Activated T-cell treated with anti-CD3 and anti-CD28 coated beads, Interleukin-2, amount 50 U/mL, for 72 hours (primary cell): ENCODE measurements at regions not wholly inside any gene's neighbourhood (a gene's known extent, or its start where the extent isn't known, plus 50 kb on each side); places are given as distances from the start of the nearest gene placed in this dataset.
"Not testable (repeated sequence)": the region's sequence is repeated elsewhere in the genome, so short reads cannot be mapped to it uniquely, and the experiment has no call there.

ENCODE experiments used
- ATAC-seq, 2 donors: fragments of 150-1000 bp; cut with Tn5 transposase; replicated peaks in 1 of 2; 2 replicates each; pipeline ENCODE4 v1.10.0; 2021; ENCODE audit warnings: moderate library complexity in 2 of 2, mild to moderate bottlenecking in 1 of 2
- DNase-seq, 2 donors: peaks; one replicate each; pipeline ENCODE4 v3.0.0; 2021 to 2022; ENCODE audit warnings: mixed read lengths in 1 of 2
- H3K27ac Mint-ChIP-seq: one replicate; pipeline ENCODE4 v1.8.0; 2022; ENCODE audit warnings: mild to moderate bottlenecking, moderate library complexity, mixed read lengths
- H3K27me3 Mint-ChIP-seq: one replicate; pipeline ENCODE4 v1.8.0; 2022; ENCODE audit warnings: low read depth, mixed read lengths
- H3K36me3 Mint-ChIP-seq, 2 donors: one replicate each; pipeline ENCODE4 v1.8.0; 2022; ENCODE audit warnings: mixed read lengths in 2 of 2, mild to moderate bottlenecking in 1 of 2; ENCODE audit not compliant: insufficient read depth in 2 of 2
- H3K4me1 Mint-ChIP-seq: one replicate; pipeline ENCODE4 v1.8.0; 2022; ENCODE audit warnings: low read depth, mixed read lengths
- H3K4me3 Mint-ChIP-seq, 2 donors: one replicate each; pipeline ENCODE4 v1.8.0; 2022; ENCODE audit warnings: mild to moderate bottlenecking in 2 of 2, mixed read lengths in 2 of 2, moderate library complexity in 2 of 2
- H3K9me3 Mint-ChIP-seq, 2 donors: one replicate each; pipeline ENCODE4 v1.8.0; 2022; ENCODE audit warnings: mixed read lengths in 2 of 2

- H3K36me3 Mint-ChIP-seq, result no peaks in the 10 kb centered on the region
- ATAC-seq, result no peak
- no peak overlapping the region for H3K4me3 Mint-ChIP-seq
Measured at GRCh38 chr6:27854421-27854820, 57.8 kb downstream of the OR2B2 start.

DNA sequence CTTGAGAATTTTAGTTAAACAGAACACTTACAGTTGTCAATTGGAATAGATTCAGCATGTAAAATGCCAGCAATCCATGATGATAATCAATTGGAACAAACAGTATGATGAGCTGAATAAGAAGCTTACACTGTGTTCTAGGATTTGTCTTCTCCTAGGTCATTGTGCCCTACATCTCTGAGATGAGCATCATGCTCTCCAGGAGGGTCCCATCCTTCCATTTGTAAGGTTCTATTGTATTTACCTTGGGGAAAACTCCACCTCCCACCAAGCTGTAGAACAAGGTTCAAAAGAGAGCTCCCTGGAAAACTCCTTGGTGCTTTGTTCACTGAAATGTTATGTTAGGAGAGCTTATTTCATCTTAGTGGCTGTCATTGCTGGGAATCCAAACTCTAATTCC, 60.8 kb downstream of the OR2B2 start:
- no peak overlapping the region for H3K4me3 Mint-ChIP-seq
- H3K36me3 Mint-ChIP-seq, result no peaks in the 10 kb centered on the region
- no peaks in the 10 kb centered on the region for H3K4me1 Mint-ChIP-seq
- ATAC-seq, result no peak
- no peak for DNase-seq
- H3K27ac Mint-ChIP-seq, result no peak overlapping the region
- peaks cover 8% of the 10 kb centered on the region for H3K27me3 Mint-ChIP-seq
- H3K9me3 Mint-ChIP-seq, result no peaks in the 10 kb centered on the region

More at GRCh38 chr6:27854421-27854820, 57.8 kb downstream of the OR2B2 start:
- no peaks in the 10 kb centered on the region for H3K27me3 Mint-ChIP-seq
- H3K9me3 Mint-ChIP-seq, result no peaks in the 10 kb centered on the region
- no peak for DNase-seq
- H3K4me1 Mint-ChIP-seq, result no peaks in the 10 kb centered on the region
- H3K27ac Mint-ChIP-seq, result no peak overlapping the region

DNA sequence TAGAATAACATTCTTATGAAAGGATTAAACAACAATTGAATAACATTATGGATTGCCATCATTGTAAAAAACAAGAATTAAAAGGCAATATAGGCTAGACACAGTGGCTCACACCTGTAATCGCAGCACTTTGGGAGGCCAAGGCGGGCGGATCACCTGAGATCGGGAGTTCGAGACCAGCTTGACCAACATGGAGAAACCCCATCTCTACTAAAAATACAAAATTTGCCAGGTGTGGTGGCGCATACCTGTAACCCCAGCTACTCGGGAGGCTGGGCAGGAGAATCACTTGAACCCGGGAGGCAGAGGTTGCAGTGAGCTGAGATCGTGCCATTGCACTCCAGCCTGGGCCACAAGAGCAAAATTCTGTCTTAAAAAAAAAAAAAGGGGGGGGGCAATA, 63.2 kb downstream of the OR2B2 start:
- not testable (repeated sequence) for H3K4me1 Mint-ChIP-seq, H3K27me3 Mint-ChIP-seq, DNase-seq, H3K27ac Mint-ChIP-seq, H3K36me3 Mint-ChIP-seq, H3K4me3 Mint-ChIP-seq, H3K9me3 Mint-ChIP-seq, ATAC-seq

- Mint-ChIP-seq H3K36me3 (no peaks in the 10 kb centered on the region), H3K27ac (no peak overlapping the region), H3K27me3 (peaks cover 8% of the 10 kb centered on the region), H3K4me1 (no peaks in the 10 kb centered on the region), H3K4me3 (no peak overlapping the region), H3K9me3 (no peaks in the 10 kb centered on the region)
- DNase-seq, result no peak
- no peak for ATAC-seq
Measured at GRCh38 chr6:27847706-27848105, 64.5 kb downstream of the OR2B2 start.

- Mint-ChIP-seq H3K36me3 (peaks cover 5 to 7% of the 10 kb centered on the region in 2 donors), H3K27me3 (no peaks in the 10 kb centered on the region), H3K27ac (no peak overlapping the region), H3K4me3 (no peak overlapping the region), H3K9me3 (no peaks in the 10 kb centered on the region), H3K4me1 (peaks cover 20% of the 10 kb centered on the region)
- DNase-seq, result no peak
- ATAC-seq, result no peak
Measured at GRCh38 chr6:27840572-27840971, 71.6 kb downstream of the OR2B2 start.

DNA sequence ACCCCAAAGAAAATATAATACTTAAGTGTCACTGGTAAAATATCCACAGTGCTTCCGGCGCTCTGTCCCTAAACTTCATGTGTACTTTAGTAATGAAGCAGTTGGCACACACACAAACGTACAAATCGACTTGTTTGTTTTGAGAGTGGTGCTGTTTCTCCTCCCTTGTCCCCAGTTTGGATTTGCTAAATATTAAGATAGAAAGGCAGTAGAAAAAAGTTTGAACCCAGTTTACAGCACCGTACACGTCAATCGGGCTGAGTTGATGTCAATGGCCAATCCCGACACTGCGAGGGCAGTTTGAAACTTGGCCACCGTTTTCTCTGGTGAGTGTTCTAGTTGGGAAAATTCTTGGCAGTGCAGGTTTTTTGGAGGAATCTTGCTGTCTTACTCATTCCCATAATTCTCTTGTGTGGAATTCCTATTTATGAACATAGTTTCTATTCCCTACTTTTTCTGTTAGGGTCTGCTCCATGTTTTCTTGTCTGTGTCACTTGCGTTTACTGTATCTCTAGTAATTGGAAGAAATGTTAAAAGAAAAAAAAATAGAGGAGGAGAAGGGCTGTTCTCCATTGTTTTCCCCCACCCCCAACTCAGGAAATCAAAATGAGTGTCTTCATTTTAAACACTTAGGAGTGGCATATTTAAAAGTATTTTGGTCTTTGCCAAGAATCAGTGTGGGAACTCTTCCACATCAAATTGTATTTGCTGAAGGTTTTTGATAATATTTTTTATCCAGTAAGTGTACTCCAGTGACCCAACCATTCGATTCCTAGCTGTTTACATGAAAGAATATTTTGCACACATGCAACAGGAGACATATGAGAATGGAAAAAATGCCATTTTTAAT, 72.3 kb downstream of the OR2B2 start:
- H3K27me3 Mint-ChIP-seq, result no peaks in the 10 kb centered on the region

DNA sequence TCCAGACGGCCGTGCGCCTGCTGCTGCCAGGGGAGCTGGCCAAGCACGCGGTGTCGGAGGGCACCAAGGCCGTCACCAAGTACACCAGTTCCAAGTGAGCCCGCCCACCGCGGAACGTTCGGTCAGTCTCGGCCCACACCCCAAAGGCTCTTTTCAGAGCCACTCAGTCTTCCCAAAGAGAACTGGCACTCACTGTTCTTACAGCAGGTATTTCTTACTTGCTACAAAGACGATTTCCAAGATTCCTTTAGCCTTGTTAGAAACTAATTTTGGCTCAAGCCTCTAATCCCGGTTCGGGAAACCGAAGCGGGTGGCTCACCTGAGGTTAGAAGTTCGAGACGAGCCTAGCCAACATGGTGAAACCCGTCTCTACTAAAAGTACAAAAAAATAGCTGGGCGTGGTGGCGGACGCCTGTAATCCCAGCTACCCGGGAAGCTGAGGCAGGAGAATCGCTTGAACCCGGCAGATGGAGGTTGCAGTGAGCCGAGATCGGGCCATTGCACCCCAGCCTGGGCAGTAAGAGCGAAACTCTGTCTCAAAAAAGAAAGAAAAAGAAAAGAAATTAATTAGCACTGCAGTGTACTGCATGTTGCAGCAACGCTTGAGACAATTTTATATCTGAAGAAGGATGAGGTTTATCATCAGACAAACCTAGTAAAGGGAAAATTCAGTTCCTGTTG, 73.1 kb downstream of the OR2B2 start:
- peaks cover 31% of the 10 kb centered on the region for H3K4me1 Mint-ChIP-seq
- no peak overlapping the region for H3K27ac Mint-ChIP-seq
- ATAC-seq, result peak; percentile 1 to 3
- H3K27me3 Mint-ChIP-seq, result no peaks in the 10 kb centered on the region
- H3K36me3 Mint-ChIP-seq, result peaks cover 7% of the 10 kb centered on the region in 2 donors
- H3K9me3 Mint-ChIP-seq, result no peaks in the 10 kb centered on the region
- DNase-seq, result peak in 1 of 2 donors; percentile 9
- H3K4me3 Mint-ChIP-seq, result no peak overlapping the region

More for the DNA sequence above, 72.3 kb downstream of the OR2B2 start:
- DNase-seq (no peak), ATAC-seq (no peak)
- peaks cover 5 to 7% of the 10 kb centered on the region in 2 donors for H3K36me3 Mint-ChIP-seq
- no peaks in the 10 kb centered on the region for H3K9me3 Mint-ChIP-seq
- H3K4me3 Mint-ChIP-seq, result no peak overlapping the region
- H3K4me1 Mint-ChIP-seq, result peaks cover 26% of the 10 kb centered on the region
- no peak overlapping the region for H3K27ac Mint-ChIP-seq

DNA sequence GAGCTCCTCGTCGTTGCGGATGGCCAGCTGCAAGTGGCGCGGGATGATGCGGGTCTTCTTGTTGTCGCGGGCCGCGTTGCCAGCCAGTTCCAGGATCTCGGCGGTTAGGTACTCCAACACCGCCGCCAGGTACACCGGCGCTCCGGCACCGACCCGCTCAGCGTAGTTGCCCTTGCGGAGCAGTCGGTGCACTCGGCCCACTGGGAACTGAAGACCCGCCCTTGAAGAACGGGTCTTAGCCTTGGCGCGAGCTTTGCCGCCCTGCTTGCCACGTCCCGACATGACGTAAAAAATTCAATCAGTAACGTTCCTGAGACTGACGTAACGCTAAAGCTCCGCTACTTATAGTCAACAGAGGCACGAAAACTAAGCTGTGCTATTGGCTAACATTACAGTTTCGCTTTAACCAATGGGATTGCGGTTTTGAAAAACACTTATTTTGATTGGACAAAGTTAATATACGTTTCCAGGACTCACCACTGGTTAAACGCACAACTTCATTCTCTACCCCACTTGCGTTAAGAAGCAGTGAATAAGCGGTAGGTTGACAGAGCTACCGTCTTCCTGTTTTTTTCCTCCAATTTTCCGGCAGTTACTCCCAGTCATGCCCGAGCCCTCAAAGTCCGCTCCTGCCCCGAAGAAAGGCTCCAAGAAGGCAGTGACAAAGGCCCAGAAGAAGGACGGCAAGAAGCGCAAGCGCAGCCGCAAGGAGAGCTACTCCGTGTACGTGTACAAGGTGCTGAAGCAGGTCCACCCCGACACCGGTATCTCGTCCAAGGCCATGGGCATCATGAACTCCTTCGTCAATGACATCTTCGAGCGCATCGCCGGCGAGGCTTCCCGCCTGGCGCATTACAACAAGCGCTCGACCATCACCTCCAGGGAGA, 73.9 kb downstream of the OR2B2 start:
- ATAC-seq (peak; percentile 74 to 78), DNase-seq (peak; percentile 84 to 86)
- no peak overlapping the region for H3K27ac Mint-ChIP-seq
- H3K27me3 Mint-ChIP-seq, result no peaks in the 10 kb centered on the region
- no peak overlapping the region for H3K4me3 Mint-ChIP-seq
- H3K4me1 Mint-ChIP-seq, result peaks cover 39% of the 10 kb centered on the region
- peaks cover 7 to 9% of the 10 kb centered on the region in 2 donors for H3K36me3 Mint-ChIP-seq
- H3K9me3 Mint-ChIP-seq, result no peaks in the 10 kb centered on the region

GRCh38 chr6:27837625-27838057, 74.6 kb downstream of the OR2B2 start:
- no peak overlapping the region for H3K27ac Mint-ChIP-seq
- peaks cover 7 to 9% of the 10 kb centered on the region in 2 donors for H3K36me3 Mint-ChIP-seq
- H3K9me3 Mint-ChIP-seq, result no peaks in the 10 kb centered on the region
- H3K27me3 Mint-ChIP-seq, result no peaks in the 10 kb centered on the region
- ATAC-seq (peak; percentile 25 to 35), DNase-seq (no peak)
- no peak overlapping the region for H3K4me3 Mint-ChIP-seq
- H3K4me1 Mint-ChIP-seq, result peaks cover 40% of the 10 kb centered on the region

DNA sequence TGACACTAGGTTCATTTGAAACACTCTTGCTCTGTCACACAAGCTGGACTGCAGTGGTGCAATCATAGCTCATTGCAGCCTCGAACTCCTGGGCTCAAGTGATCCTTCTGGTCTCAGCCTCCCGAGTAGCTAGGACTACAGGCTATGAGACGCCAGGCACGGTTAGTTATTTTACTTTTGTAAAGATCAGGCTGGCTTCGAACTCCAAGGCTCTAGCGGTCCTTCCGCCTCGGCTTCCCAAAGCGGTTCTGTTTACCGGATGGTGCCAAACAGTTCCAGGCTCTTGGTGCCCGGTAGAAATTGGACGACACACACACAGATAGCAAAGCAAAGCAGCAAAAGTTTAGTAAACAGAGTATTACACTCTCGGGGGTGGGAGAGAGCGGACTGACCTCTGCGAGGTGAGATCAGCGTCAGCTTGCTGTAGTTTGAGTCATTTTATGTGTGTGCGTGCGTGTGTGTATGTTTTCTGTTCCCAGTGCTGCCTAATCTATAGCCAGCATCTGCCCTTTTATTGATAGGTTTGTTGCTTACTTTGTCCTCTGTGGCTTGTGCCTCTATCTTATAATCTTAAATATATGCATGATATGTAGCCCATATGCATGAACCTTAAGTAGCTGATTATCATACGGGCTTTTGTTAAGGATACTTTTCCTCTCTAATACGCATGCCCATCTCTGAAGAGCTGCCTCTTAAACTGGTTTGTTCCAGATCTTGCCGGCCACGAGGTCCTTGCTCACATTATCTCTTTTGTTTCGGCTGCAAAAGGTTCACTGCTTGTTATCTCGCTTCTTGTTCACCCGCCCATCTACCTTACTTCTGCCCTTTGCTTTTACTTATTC, 75.2 kb downstream of the OR2B2 start:
- H3K4me3 Mint-ChIP-seq, result no peak overlapping the region

DNA sequence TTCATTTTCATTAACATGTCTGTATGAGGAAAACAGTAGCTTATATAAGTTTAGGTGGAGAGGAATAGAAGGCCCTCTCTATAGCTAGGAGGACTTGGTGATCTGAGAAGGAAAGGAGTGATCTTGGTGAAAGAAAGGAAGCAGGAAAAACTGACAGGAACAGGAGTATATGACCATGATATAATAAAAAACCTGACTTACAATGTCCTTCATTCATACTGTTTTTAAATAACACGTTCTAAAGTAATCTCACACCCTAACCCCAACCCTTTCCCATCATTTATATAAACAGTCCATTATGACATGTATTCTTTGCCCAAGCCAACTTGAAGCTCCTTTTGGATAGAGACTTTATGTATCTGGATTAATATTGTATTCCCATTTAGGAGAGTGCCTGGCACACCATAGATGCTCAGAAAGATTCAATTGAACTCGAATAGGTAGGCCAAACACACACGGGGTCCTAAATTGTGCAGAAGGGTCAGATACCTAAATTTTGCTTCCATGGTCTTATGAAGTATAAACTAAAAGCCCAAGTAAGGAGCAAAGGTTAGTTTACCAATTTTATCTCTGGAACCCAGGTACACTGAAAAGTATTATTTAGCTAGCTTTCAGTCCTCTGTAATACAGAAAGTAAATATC, 75.9 kb downstream of the OR2B2 start:
- H3K36me3 Mint-ChIP-seq, result peaks cover 2 to 4% of the 10 kb centered on the region in 2 donors
- no peaks in the 10 kb centered on the region for H3K9me3 Mint-ChIP-seq
- no peak overlapping the region for H3K4me3 Mint-ChIP-seq
- H3K27me3 Mint-ChIP-seq, result no peaks in the 10 kb centered on the region
- ATAC-seq, result no peak
- DNase-seq, result no peak
- no peak overlapping the region for H3K27ac Mint-ChIP-seq
- peaks cover 45% of the 10 kb centered on the region for H3K4me1 Mint-ChIP-seq

More for the DNA sequence above, 75.2 kb downstream of the OR2B2 start:
- no peaks in the 10 kb centered on the region for H3K9me3 Mint-ChIP-seq
- peaks cover 40% of the 10 kb centered on the region for H3K4me1 Mint-ChIP-seq
- no peaks in the 10 kb centered on the region for H3K27me3 Mint-ChIP-seq
- ATAC-seq (peak; percentile 71 to 76), DNase-seq (peak; percentile 75 to 82)
- H3K36me3 Mint-ChIP-seq, result peaks cover 6 to 7% of the 10 kb centered on the region in 2 donors
- H3K27ac Mint-ChIP-seq, result no peak overlapping the region
